ENCODE measurements at regions not wholly inside any gene's neighbourhood (a gene's known extent, or its start where the extent isn't known, plus 50 kb on each side); places are given as distances from the start of the nearest gene placed in this dataset.

DNA sequence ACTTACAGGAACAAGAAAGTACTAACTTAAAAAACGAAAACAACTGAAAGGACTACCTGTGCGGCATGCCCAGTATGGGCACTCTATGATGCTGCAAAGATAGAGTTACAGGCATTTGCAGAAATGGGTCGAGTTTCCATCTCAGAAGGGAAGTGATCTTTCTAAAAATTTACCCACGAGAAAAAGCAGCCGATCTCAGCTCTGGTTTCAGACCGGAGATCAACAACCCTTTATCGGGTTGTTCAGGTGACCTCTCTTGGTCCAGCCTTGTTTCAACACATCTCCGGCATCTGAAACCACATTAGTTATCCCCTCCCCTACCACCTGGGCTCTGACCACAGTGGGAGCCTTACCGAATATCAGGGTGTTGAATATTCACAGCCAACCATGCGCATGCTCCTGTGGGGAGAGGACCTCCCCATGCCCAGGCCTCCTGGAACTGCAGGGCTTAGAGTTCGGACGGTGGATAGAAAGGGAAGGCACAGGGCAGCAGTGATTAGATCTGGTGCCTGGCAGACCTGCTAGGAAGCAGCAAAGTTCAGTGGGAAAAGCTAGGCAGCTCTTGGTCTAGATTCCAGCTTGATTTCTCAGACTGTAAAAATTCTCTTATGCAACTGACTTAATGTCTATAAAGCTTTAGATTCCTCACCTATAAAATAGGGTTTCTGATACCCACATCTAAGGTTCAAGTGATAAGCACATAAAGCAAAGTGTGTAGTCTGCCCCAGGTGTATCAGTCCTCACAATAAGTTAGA lies 906.0 kb downstream of the VRK1 start:
- no peak for DNase-seq

DNA sequence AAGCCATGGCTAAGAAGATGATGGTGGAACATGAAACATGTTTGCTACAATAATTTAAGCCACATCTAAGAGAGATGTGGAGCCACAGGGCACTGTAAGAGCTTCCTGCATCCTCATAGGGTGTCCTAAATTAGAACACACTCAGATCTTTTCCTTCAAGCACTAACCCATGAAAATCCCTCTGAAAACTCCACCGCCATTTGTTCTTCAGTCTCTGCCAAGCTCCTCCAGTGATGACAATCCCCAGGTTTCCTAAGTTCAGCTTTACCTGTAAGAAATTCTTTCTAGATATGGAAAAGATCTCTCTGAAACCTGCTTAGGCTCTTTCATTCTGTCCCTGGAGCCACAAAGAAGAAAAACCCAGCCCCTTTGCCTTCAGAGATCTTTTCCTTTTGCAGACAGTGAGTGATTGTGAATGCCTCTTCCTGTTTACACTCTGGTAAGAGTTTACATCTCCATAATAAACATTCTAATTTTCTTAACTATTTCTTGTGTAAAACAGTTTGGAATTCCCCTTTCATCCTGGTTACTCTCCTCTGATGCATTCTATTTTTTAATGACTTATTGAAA lies 907.2 kb downstream of the VRK1 start:
- DNase-seq, result no peak

DNA sequence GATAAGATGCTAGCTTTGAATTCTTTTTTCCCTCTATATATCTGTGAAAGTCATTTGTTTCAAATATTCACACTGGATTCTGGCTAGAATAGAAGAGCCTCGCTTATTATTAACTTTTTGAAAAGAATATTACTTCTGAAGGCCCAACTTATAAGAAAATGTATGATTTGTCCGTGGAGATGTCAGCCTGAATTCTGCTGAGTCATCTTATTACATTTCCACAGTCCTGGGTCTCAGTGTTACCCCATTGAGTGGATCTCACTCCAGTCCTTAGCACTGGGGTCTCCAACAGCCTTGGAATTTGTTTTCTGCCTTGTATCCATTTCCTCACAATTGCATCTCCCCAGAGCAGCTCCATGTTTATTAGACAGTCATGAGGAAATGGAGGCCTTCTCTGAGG lies 907.9 kb downstream of the VRK1 start:
- no peak for DNase-seq

DNA sequence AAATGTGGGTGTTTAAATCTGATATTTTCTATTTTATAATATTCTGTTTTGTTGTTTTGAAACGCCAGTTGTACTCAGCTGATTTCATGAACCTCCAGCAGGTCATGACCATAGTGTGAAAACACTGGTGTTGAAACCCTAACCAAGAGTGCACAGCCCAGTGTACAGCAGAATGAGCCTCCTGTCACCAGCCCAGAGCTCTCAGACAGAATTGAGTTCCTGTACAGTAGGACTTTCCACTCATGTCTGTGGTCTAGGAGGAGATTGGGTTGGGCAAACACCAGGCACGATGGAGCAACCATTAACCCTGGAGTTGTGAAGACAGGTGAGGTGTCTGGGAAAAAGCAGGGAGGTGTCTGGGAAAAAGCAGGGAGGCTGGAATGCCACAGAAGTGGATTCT lies 908.8 kb downstream of the VRK1 start:
- no peak for DNase-seq

DNA sequence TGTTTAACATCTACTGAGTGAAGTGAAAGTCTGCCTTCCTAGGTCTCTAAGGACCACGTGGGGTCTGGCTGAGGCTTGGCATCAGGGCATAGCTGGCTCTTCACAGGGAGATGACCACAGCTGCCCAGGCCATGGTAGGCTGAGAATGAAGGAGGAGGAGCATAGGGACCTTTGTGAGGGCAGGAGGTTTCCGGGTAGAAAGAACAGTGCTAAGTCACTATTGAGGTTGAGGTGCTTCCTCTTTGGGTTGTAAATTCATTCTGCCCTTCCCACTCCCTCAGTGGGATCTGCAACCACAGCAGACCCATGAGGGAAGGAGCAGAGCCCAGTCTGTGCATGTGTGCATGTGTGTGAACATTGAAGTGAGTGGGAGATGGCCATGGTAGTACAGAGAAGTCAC lies 909.6 kb downstream of the VRK1 start:
- no peak for DNase-seq

GRCh38 chr14:97707603-97708002 lies 910.4 kb downstream of the VRK1 start:
- DNase-seq, result no peak

- no peak for DNase-seq
Observed at GRCh38 chr14:97709552-97709951, 912.4 kb downstream of the VRK1 start.

GRCh38 chr14:97710726-97711125 lies 913.5 kb downstream of the VRK1 start:
- no peak for DNase-seq

DNA sequence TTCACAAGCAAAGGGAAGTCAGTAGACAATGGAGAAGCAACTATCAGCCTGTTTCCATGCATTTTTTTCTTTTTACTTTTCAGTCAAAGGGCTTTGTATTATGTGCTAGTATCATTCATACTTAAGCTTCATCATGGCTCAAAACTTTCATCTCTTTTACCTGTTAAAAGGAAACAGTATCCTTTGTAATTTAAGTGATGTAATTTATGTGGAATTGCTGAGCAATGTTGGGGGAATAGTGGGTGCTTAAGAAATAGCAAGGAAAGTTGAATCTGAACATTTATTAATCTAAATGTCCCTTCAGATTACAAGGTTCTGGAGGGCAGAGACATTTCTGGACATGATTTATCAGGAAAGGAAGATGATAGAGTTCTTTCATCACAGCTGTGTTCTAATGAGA lies 915.3 kb downstream of the VRK1 start:
- DNase-seq, result no peak

DNA sequence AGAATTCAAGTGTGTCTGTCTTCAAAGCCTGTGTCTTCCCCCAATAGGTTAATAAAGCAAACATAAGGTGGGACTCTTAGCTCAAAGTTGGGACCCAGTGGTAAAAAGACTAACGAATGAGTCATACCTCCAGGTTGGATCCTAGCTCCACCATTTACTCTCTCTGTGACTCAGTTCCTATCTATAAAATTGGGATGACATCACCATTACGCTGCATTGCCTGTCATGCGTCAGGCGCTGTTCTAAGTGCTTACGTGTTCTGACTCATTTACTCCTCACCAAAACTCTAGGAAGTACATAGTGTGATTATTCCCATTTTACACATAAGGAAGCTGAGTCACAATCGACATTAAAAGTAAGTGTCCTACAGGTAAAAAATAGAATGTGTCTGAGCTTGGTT lies 915.8 kb downstream of the VRK1 start:
- no peak for DNase-seq

DNA sequence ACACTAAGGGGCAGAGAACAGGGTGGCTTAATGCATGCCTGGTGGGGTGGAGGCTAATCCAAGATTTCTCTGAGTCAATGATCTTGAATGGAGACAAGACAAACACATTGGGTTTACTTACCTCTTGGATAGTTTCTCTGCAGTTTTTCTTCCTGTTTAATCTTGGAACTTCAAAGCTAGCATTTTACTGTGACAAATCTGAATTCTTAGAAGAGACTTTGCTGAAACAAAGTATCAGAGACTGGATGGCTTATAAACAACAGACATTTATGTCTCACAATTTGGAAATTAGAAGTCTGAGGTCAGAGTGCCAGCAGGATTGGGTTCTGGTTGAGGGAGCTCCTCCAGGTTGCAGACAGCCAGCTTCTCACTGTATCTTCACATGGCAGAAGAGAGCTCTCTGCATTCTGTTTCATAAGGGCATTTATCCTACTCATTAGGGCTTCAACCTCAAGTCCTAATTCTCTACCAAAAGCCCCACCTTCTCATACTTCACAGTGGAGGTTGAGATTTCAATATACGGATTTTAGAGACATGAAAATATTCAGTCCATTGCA lies 921.8 kb downstream of the VRK1 start:
- DNase-seq, result no peak

DNA sequence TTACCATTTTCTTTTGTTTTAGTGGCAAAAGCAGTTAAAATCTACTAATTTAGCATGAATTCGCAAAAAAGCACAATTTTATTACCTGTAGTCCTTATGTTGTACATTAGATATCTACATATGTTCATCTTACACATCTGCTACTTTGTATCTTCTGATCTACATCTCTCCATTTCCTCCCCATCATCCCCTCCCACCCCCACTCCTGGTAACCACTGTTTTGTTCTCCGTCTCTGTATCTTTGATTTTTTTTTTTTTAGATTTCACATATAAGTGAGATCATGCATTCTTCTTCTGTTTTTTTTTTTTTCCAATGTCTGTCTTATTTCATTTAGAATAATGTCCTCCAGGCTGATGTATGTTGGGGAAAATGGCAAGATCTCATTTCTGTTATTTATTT lies 922.7 kb downstream of the VRK1 start:
- no peak for DNase-seq

DNA sequence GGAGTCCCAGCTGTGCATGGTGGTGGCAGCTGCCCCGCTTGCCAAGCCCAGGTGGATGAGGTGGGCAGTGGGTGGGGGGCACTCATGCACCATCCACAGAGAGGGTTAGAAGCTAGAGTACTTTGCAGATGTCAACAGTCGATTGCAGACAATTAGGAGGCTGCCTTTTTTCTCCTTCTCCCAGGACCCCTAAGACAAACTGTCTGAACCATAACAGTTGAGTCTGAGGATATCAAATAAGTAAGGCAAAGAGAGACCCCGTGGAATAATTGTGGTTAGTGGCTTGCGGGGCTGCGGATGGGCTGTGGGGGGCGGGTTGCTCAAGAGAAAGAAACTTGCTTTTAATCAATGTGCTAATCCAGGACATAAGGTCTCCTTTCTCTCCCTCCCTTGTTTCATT lies 926.2 kb downstream of the VRK1 start:
- no peak for DNase-seq

GRCh38 chr14:97723819-97724218 lies 926.6 kb downstream of the VRK1 start:
- DNase-seq, result no peak

- no peak for DNase-seq
Observed at GRCh38 chr14:97724265-97724731, 927.1 kb downstream of the VRK1 start.

DNA sequence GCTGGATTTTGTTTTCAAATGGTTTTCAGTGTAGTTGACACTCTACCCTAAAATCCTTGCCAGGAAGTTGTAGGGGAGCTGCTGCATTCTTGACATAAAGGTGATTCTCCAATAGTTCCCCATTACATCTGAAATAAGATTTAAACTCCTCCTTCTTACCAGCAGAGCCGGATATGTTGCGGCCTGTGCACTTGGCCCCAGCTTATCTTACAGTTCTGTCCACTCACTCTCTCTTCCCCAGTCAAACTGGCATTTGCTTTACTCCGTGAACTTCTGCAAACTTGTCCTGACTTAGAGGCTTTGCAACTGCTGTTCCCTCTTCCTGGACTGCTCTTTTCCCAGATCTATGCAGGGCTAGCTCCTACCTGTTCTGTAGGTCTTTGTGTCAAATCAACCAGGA lies 929.5 kb downstream of the VRK1 start:
- DNase-seq, result no peak

DNA sequence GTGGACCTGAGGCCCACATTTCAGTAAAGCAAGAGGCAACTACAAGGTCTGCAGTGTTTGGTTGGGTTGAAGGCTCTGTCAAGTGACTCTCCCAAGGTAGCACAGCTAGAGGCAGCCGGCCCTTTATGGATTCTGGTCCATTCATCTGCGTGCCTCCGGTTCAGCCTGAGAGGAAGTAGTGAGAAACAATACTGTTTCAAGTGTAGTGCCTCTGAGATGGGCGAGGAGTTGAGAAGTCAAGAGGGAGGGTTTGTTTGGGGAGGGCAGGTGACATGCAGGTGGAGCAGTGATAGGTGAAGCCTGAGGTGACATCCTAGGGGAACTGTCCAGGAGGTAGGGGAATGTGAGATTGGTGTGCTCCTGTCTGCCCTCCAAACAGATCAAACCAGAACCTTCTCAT lies 933.5 kb downstream of the VRK1 start:
- no peak for DNase-seq

DNA sequence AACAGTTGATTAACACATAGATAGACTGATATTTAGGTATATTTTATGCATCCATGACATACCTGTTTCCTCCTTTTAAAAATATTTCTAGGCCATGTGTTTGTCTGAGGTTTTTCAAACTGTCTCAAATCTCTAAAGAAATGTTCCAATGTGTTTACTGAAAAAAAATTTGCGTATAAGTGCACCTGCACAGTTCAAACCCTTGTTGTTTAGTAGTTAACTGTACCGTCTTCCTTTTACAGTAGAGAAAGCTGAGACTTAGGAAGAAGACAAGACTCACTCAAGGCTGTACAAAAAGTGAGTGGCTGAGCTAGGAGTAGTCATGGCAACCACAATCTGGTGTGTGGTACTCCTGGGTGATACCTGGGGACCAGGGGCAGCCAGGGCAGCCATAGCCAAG lies 934.6 kb downstream of the VRK1 start:
- no peak for DNase-seq

DNA sequence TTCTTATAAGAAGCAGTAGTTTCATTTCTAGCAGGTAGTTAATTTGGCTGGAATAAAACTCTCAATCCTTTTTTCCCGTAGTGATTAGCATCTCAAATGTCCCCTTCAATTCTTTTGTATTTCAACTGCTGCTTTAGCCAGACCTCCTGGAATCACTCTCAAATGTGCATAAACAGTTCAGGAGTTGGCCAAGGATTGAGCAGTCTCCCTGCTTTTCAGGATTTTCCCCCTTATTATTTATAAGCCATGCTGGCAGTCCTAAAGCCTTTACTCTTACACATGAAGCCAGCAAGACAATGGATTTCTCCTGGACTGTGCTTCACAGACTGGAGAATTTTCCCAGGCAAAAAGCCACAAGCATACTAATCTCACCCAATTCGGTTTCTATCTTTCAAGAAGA lies 950.1 kb downstream of the VRK1 start:
- no peak for DNase-seq

- DNase-seq, result no peak
Observed at GRCh38 chr14:97748616-97749015, 951.4 kb downstream of the VRK1 start.

DNA sequence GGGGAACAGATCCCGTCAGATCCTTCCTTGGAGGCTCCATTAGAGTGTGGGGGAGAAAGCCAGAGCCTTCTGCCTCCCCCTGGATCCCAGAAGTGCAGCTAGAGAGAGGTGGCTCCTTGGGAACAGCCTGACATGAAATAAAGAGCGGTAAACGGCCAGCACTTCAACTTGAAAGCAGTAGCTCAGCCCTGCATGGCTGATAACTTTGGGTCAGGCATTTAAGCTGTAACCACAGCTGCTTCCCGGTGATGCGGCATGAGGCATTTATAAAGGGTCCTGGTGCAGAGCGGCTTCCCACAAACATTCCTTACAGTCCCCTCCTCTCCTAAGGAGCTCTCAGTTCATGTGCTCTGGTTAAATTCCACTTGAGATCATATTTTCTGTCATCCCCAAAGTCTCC lies 960.3 kb downstream of the VRK1 start:
- DNase-seq, result no peak

GRCh38 chr14:97760050-97760449 lies 962.9 kb downstream of the VRK1 start:
- no peak for DNase-seq

DNA sequence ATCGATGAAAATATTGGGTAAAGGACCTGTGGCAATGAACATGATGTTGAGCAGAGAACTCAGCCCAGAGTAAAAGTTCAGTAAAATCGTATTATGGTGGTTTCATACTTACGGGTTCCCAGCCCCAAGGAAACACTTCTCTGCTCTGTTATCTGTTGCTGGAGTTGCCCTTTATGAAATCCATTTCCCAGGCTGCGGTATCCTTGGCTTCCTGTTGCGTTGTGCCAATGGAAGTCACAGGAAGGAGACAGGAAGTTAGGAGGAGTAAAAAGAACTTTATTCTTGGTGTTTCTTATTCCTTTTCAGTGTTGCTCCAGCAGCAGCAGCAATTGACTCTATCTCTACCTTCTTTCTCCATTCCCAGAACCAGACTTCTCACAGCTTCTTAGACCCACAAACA lies 965.2 kb downstream of the VRK1 start:
- no peak for DNase-seq

DNA sequence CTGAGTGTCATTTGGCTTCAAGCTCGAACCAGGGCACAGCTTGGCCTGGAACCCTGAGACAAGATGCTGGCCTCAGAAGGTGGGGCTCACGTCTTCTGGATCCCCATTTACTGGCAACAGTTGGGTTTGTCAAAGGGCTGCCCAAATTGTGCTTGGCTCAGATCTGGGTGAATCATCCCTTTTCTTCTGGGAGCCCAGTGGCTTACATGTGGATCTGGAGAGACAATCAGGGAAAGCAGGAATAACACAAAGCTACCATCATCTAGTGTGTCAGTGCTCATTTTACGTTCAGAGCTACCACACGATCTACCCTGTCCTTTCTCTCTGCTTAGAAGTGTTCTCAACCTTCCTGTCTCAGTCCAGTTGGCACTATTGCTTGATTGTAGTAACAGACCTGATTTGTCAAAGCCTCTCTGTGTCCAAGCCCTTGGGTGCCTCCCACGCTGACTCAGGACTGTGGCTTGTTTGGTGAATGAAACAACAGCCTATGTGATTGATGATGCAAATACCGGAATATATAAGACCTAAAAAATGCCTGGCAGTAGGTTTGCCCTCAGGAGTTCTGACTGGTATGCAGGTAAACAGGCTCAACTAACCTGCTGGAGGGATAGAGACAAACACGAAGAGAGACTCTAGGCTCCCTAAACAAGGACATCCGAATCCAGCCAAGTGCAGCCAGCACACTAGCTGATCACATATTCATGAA lies 974.3 kb downstream of the VRK1 start:
- no peak for DNase-seq

All from NCI-H2227 treated with DMSO at 0.1 percent for 48 hours (cell line).